Esophagus squamous epithelium (tissue), 4 donors: ENCODE measurements at regions not wholly inside any gene's neighbourhood (a gene's known extent, or its start where the extent isn't known, plus 50 kb on each side); places are given as distances from the start of the nearest gene placed in this dataset.

Experiments
- POLR2A ChIP-seq, 4 donors: fragments of 450-650 bp; IDR thresholded peaks; one replicate each; pipeline ENCODE4 v1.6.1; 2017; ENCODE audit warnings: antibody characterized with exemption in 4 of 4, mild to moderate bottlenecking in 4 of 4, moderate library complexity in 3 of 4
- TF ChIP-seq, protein P1 (sequence below), 6 experiments: fragments of 450-650 bp in 4 of 6; fragments of 200-600 bp in 2 of 6; sonication (generic) in 2 of 6; IDR thresholded peaks; one replicate each; pipeline ENCODE4 v1.5.1; 2016 to 2019; ENCODE audit warnings: antibody characterized with exemption in 6 of 6, mild to moderate bottlenecking in 4 of 6, moderate library complexity in 4 of 6

- TF ChIP-seq, protein P1, sequence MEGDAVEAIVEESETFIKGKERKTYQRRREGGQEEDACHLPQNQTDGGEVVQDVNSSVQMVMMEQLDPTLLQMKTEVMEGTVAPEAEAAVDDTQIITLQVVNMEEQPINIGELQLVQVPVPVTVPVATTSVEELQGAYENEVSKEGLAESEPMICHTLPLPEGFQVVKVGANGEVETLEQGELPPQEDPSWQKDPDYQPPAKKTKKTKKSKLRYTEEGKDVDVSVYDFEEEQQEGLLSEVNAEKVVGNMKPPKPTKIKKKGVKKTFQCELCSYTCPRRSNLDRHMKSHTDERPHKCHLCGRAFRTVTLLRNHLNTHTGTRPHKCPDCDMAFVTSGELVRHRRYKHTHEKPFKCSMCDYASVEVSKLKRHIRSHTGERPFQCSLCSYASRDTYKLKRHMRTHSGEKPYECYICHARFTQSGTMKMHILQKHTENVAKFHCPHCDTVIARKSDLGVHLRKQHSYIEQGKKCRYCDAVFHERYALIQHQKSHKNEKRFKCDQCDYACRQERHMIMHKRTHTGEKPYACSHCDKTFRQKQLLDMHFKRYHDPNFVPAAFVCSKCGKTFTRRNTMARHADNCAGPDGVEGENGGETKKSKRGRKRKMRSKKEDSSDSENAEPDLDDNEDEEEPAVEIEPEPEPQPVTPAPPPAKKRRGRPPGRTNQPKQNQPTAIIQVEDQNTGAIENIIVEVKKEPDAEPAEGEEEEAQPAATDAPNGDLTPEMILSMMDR (IDR thresholded peaks at IDR 0.05) = no peak
- no peak for TF ChIP-seq POLR2A (IDR thresholded peaks at IDR 0.05)
Observed at GRCh38 chr6:25142506-25142905, 136.7 kb upstream of the CARMIL1 start.
